ENCODE measurements at regions not wholly inside any gene's neighbourhood (a gene's known extent, or its start where the extent isn't known, plus 50 kb on each side); places are given as distances from the start of the nearest gene placed in this dataset.

DNA sequence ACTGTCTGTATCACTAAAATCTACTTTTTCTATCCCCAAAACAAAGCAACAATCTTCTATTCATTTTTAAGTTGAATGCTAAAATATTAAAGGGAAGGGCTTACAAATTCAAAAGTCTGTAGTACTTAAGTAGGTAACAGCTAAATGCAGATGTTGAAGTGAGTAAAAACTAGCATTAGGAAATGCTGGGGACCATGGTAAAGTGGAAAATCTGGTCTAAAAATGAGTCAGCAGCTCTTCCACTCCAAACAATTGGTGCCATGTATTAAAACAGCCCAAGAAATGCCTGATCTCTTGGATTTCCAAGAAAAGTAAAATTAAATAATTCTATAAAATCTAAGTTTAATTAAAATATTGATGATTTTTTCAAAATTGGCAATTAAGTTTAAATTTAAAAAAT lies 73.3 kb upstream of the PPP3CA start:
- DNase-seq (ENCODE audit: low read depth, low spot score), result peak; percentile 31
- in situ Hi-C loops (cut with HindIII; ENCODE audit: low sequenced_read_pairs), result no loop called here
- TF ChIP-seq, protein P1, sequence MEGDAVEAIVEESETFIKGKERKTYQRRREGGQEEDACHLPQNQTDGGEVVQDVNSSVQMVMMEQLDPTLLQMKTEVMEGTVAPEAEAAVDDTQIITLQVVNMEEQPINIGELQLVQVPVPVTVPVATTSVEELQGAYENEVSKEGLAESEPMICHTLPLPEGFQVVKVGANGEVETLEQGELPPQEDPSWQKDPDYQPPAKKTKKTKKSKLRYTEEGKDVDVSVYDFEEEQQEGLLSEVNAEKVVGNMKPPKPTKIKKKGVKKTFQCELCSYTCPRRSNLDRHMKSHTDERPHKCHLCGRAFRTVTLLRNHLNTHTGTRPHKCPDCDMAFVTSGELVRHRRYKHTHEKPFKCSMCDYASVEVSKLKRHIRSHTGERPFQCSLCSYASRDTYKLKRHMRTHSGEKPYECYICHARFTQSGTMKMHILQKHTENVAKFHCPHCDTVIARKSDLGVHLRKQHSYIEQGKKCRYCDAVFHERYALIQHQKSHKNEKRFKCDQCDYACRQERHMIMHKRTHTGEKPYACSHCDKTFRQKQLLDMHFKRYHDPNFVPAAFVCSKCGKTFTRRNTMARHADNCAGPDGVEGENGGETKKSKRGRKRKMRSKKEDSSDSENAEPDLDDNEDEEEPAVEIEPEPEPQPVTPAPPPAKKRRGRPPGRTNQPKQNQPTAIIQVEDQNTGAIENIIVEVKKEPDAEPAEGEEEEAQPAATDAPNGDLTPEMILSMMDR (IDR thresholded peaks at IDR 0.05; ENCODE audit: low read depth, low read length), result no peak
- H3K4me3 ChIP-seq (ENCODE audit: low read depth, low read length), result no peak overlapping the region

DNA sequence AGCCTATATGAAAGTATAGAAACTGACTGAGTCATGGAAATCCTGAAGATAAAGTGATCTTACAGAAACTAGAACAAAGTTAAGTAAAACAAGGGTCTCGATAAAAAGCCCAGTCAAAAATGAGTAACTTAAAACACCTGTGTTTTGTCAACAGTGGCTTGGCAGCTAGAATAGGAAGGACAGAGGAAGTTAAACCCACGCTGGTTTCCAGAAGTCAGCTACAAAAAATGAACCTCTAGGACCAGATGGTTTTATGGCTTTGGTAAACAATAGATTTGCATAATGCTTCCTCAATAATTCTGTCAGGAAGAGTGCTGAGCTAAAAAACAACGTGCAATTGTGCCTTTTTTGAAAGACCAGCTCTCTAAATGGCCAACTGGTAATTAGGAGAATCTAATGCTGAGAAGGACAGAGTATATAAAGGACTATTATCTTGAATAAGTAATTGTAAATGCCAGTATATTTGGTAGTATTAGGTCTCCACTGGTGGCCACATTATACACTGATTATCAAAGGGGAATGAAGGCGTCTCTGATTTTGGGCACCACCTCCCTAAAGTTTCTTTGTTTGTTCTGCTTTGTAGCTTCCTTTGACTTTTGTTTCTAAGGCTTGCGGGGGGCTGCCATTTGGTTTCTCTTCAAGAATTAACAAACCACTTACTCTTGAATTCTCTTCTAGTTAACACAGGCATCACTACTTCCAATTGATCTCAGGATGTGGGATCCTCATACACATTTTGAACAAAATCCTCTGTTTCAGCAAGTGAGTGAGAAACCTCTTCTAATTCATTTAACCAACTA lies 72.2 kb upstream of the PPP3CA start:
- no peak overlapping the region for H3K4me3 ChIP-seq (ENCODE audit: low read depth, low read length)
- TF ChIP-seq, protein P1 (IDR thresholded peaks at IDR 0.05; ENCODE audit: low read depth, low read length), result no peak
- in situ Hi-C loops (cut with HindIII; ENCODE audit: low sequenced_read_pairs), result no loop called here
- DNase-seq (ENCODE audit: low read depth, low spot score), result peak; percentile 55

DNA sequence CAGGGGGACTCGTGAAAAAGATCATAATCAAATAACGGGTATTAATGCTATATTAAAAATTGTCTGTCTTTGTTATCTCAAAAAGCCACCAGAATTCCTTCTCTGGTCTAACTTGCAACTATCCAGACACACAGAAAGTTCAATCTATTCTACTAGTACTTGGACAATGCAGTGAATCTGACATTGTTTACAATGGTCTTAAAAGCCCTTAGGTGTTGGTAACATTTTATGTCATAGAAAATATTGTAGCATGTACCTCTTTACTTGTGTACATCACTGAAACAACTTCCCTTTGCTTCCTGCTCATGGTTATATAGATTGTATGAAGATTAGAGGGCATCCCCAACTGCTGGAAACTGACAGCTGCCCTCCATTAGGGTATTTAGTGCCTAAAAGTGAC lies 71.1 kb upstream of the PPP3CA start:
- TF ChIP-seq, protein P1 (IDR thresholded peaks at IDR 0.05; ENCODE audit: low read depth, low read length), result no peak
- no peak overlapping the region for H3K4me3 ChIP-seq (ENCODE audit: low read depth, low read length)
- in situ Hi-C loops (cut with HindIII; ENCODE audit: low sequenced_read_pairs), result no loop called here
- DNase-seq (ENCODE audit: low read depth, low spot score), result no peak

DNA sequence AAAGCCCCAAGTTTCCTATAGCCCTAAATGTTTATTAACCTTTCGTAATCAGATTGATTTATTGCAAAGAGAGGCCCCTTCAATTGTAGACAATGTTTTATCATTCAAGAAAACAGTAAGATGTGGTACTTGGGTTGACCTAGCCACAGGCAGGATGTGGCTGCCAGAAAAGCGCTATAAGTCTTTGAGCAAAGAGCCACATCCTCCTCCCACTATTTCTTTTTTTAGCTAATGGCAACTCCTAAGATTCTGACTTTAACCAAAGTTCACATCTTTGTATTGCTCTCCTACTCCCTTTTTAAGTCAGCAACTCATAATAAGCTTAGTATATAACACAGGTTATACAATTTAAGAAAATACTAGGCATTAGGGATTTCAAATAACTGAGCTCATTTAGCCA lies 70.7 kb upstream of the PPP3CA start:
- H3K4me3 ChIP-seq (ENCODE audit: low read depth, low read length), result no peak overlapping the region
- TF ChIP-seq, protein P1 (IDR thresholded peaks at IDR 0.05; ENCODE audit: low read depth, low read length), result no peak
- in situ Hi-C loops (cut with HindIII; ENCODE audit: low sequenced_read_pairs), result no loop called here

DNA sequence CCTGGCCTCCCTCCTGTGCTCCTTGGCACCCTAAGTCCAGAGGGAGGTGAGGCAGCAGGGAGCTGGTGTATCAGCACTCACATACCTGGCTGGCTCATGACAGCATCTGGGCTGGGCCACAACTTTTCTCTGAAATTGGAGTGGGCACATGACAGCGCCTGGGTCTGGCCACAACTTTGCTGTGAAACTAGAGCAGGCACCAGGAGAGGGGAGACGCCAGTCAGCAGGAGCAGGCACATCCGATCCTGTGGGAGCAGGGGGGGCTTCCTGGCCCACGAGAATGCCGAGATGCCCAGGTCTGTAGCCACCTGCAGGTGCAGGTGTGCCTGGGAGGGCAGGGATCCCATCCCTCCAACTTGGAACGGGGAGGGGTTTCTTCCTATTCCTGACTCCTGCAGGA lies 69.7 kb upstream of the PPP3CA start:
- TF ChIP-seq, protein P1 (IDR thresholded peaks at IDR 0.05; ENCODE audit: low read depth, low read length), result no peak
- DNase-seq (ENCODE audit: low read depth, low spot score), result no peak
- H3K4me3 ChIP-seq (ENCODE audit: low read depth, low read length), result no peak overlapping the region
- in situ Hi-C loops (cut with HindIII; ENCODE audit: low sequenced_read_pairs), result no loop called here

More for the DNA sequence above, 70.7 kb upstream of the PPP3CA start:
- peak; percentile 55 for DNase-seq (ENCODE audit: low read depth, low spot score)

DNA sequence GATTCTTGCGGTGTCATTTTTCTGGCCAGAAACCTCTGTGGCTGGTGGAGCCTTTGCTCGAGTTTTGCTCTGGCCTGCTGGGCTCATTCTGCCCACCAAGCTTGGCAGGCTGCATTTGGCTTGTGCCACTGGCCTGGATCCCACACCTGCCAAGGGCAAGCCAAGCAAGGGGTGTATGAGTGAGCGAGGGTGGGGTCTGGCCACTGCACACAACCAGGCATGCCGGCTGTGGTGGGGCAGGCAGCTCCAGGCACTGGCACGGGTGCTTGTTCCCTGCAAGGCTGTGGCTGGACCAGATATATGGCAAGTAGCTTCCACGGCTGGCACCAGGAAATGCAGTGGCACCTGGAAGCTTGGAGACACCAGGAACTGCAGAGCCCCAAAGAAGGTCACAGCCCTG lies 68.6 kb upstream of the PPP3CA start:
- H3K4me3 ChIP-seq (ENCODE audit: low read depth, low read length), result no peak overlapping the region
- TF ChIP-seq, protein P1 (IDR thresholded peaks at IDR 0.05; ENCODE audit: low read depth, low read length), result no peak
- in situ Hi-C loops (cut with HindIII; ENCODE audit: low sequenced_read_pairs), result no loop called here
- DNase-seq (ENCODE audit: low read depth, low spot score), result no peak

Measured in astrocyte of the spinal cord (primary cell).